ENCODE measurements at regions not wholly inside any gene's neighbourhood (a gene's known extent, or its start where the extent isn't known, plus 50 kb on each side); places are given as distances from the start of the nearest gene placed in this dataset.

GRCh38 chr13:106390367-106390766 is 145.1 kb downstream of the EFNB2 start:
- no peaks in the 10 kb centered on the region for H3K4me1 ChIP-seq (ENCODE audit: control insufficient read depth, extremely low read depth, insufficient read depth, low read length)
- H3K27me3 ChIP-seq (ENCODE audit: control insufficient read depth, insufficient read depth, low read length): no peaks in the 10 kb centered on the region
- H3K4me3 ChIP-seq (replicated peaks in 1 of 4; ENCODE audit: control extremely low read depth in 1 of 4, insufficient read depth in 1 of 4, low read depth in 3 of 4, low read length in 4 of 4): no peak overlapping the region
- H3K9me3 ChIP-seq (ENCODE audit: control insufficient read depth, insufficient read depth, low read depth, low read length): no peaks in the 10 kb centered on the region
- no peak overlapping the region for H3K27ac ChIP-seq (ENCODE audit: insufficient read depth, low read length)
- H2AFZ ChIP-seq (ENCODE audit: low read length): no peak overlapping the region
- H4K20me1 ChIP-seq (ENCODE audit: control insufficient read depth, extremely low read depth, insufficient read depth, low read length): no peaks in the 10 kb centered on the region
- no peak overlapping the region for H3K4me2 ChIP-seq (ENCODE audit: extremely low read depth, insufficient read depth, low read length)
- no peaks in the 10 kb centered on the region for H3K36me3 ChIP-seq (ENCODE audit: control insufficient read depth, insufficient read depth, low read length)
- no peak overlapping the region for H3K9ac ChIP-seq (ENCODE audit: insufficient read depth, low read length)
- no peak for TF ChIP-seq CTCF (conservative IDR thresholded peaks at IDR 0.05 in 1 of 2, IDR thresholded peaks at IDR 0.05 in 1 of 2; ENCODE audit: low read depth in 1 of 2, low read length in 2 of 2)
- no peak for TF ChIP-seq EZH2 (IDR thresholded peaks at IDR 0.05; ENCODE audit: low read length, missing control alignments)
- no peak for DNase-seq (ENCODE audit: low read depth in 2 of 2)
- no peaks in the 10 kb centered on the region for H3K79me2 ChIP-seq (ENCODE audit: control insufficient read depth, insufficient read depth, low read length)

GRCh38 chr13:106385654-106386053 is 149.8 kb downstream of the EFNB2 start:
- H3K4me2 ChIP-seq (ENCODE audit: extremely low read depth, insufficient read depth, low read length): no peak overlapping the region
- H3K36me3 ChIP-seq (ENCODE audit: control insufficient read depth, insufficient read depth, low read length): no peaks in the 10 kb centered on the region
- H3K4me1 ChIP-seq (ENCODE audit: control insufficient read depth, extremely low read depth, insufficient read depth, low read length): no peaks in the 10 kb centered on the region
- no peaks in the 10 kb centered on the region for H3K9me3 ChIP-seq (ENCODE audit: control insufficient read depth, insufficient read depth, low read depth, low read length)
- peak in 1 of 2 donors; percentile 19 for DNase-seq (ENCODE audit: low read depth in 2 of 2)
- H3K79me2 ChIP-seq (ENCODE audit: control insufficient read depth, insufficient read depth, low read length): no peaks in the 10 kb centered on the region
- H3K27me3 ChIP-seq (ENCODE audit: control insufficient read depth, insufficient read depth, low read length): no peaks in the 10 kb centered on the region
- H3K9ac ChIP-seq (ENCODE audit: insufficient read depth, low read length): no peak overlapping the region
- TF ChIP-seq EZH2 (IDR thresholded peaks at IDR 0.05; ENCODE audit: low read length, missing control alignments): no peak
- no peak for TF ChIP-seq CTCF (conservative IDR thresholded peaks at IDR 0.05 in 1 of 2, IDR thresholded peaks at IDR 0.05 in 1 of 2; ENCODE audit: low read depth in 1 of 2, low read length in 2 of 2)
- no peak overlapping the region for H3K4me3 ChIP-seq (replicated peaks in 1 of 4; ENCODE audit: control extremely low read depth in 1 of 4, insufficient read depth in 1 of 4, low read depth in 3 of 4, low read length in 4 of 4)
- H4K20me1 ChIP-seq (ENCODE audit: control insufficient read depth, extremely low read depth, insufficient read depth, low read length): no peaks in the 10 kb centered on the region
- no peak overlapping the region for H2AFZ ChIP-seq (ENCODE audit: low read length)
- no peak overlapping the region for H3K27ac ChIP-seq (ENCODE audit: insufficient read depth, low read length)

- no peak overlapping the region for H3K4me3 ChIP-seq (replicated peaks in 1 of 4; ENCODE audit: control extremely low read depth in 1 of 4, insufficient read depth in 1 of 4, low read depth in 3 of 4, low read length in 4 of 4)
These were observed 150.9 kb downstream of the EFNB2 start for GRCh38 chr13:106384516-106384915.

More at GRCh38 chr13:106384516-106384915, 150.9 kb downstream of the EFNB2 start:
- H3K27me3 ChIP-seq (ENCODE audit: control insufficient read depth, insufficient read depth, low read length): no peaks in the 10 kb centered on the region
- DNase-seq (ENCODE audit: low read depth in 2 of 2): no peak
- no peaks in the 10 kb centered on the region for H3K79me2 ChIP-seq (ENCODE audit: control insufficient read depth, insufficient read depth, low read length)
- no peak overlapping the region for H3K4me2 ChIP-seq (ENCODE audit: extremely low read depth, insufficient read depth, low read length)
- H4K20me1 ChIP-seq (ENCODE audit: control insufficient read depth, extremely low read depth, insufficient read depth, low read length): no peaks in the 10 kb centered on the region
- H3K4me1 ChIP-seq (ENCODE audit: control insufficient read depth, extremely low read depth, insufficient read depth, low read length): no peaks in the 10 kb centered on the region
- H3K9me3 ChIP-seq (ENCODE audit: control insufficient read depth, insufficient read depth, low read depth, low read length): no peaks in the 10 kb centered on the region
- H3K9ac ChIP-seq (ENCODE audit: insufficient read depth, low read length): no peak overlapping the region
- H3K27ac ChIP-seq (ENCODE audit: insufficient read depth, low read length): no peak overlapping the region
- H3K36me3 ChIP-seq (ENCODE audit: control insufficient read depth, insufficient read depth, low read length): no peaks in the 10 kb centered on the region
- TF ChIP-seq EZH2 (IDR thresholded peaks at IDR 0.05; ENCODE audit: low read length, missing control alignments) (no peak), CTCF (conservative IDR thresholded peaks at IDR 0.05 in 1 of 2, IDR thresholded peaks at IDR 0.05 in 1 of 2; ENCODE audit: low read depth in 1 of 2, low read length in 2 of 2) (no peak)
- H2AFZ ChIP-seq (ENCODE audit: low read length): no peak overlapping the region
